ENCODE measurements at regions not wholly inside any gene's neighbourhood (a gene's known extent, or its start where the extent isn't known, plus 50 kb on each side); places are given as distances from the start of the nearest gene placed in this dataset.
"Not testable (repeated sequence)": the region's sequence is repeated elsewhere in the genome, so short reads cannot be mapped to it uniquely, and the experiment has no call there.

DNA sequence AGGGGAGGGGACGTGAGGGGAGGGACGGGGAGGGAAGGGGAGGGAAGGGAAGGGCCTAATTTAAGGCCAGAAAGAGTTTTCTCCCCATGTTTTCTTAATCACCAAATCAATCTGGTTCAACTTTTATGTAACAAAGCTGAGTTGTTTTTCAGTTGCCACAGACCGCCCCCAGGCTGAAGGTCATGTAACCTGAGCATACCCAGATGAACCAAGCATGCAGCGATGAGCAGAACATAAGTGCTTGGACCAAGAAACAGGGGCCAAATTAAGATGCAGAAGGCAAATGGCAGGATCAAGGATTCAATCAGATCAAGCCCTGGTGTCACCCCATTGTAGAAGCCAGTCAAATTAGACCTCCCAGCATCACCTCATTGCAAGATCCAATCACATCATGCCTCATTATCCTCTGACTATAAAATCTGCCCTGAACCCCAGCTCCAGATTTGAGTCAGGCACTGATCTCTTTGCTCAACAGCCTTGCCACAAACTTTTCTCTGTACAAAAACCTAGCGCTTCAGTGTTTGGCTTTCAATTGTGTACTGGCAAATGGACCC is 113.5 kb upstream of the TNPO1 start:
- peaks cover 3% of the 10 kb centered on the region for H3K27me3 Mint-ChIP-seq
- DNase-seq = no peak
- CTCF ChIA-PET = no interaction called here
- H3K27ac Mint-ChIP-seq = no peak overlapping the region
- H3K4me1 Mint-ChIP-seq = no peaks in the 10 kb centered on the region
- H3K4me3 Mint-ChIP-seq = no peak overlapping the region
- no peaks in the 10 kb centered on the region for H3K9me3 Mint-ChIP-seq
- no peaks in the 10 kb centered on the region for H3K36me3 Mint-ChIP-seq

- H3K27ac Mint-ChIP-seq, H3K4me1 Mint-ChIP-seq, H3K9me3 Mint-ChIP-seq, DNase-seq, CTCF ChIA-PET, H3K4me3 Mint-ChIP-seq, H3K36me3 Mint-ChIP-seq, H3K27me3 Mint-ChIP-seq: not testable (repeated sequence)
Measured at GRCh38 chr5:72702105-72702504, 114.4 kb upstream of the TNPO1 start.

DNA sequence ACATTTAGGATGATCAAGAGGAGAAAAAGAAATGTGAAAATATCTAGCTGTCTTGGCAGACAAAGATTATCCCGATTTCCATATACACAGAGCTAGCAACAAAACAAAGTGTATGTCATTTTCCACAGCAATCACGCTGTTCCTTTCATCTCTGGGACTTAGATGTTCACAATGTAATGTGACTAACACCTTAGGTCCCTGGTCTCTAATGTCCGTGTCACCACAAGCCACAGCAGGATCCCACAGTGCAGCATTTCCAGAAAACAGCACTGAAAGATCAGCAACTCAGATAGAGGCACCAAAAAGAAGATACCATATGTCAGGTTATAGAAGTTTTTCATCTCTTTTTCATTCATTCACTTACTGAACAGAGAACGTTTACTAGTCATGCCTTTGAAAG is 118.0 kb upstream of the TNPO1 start:
- CTCF ChIA-PET = no interaction called here
- Mint-ChIP-seq H3K4me3 (no peak overlapping the region), H3K27me3 (peaks cover 15% of the 10 kb centered on the region), H3K9me3 (no peaks in the 10 kb centered on the region), H3K27ac (no peak overlapping the region), H3K36me3 (no peaks in the 10 kb centered on the region), H3K4me1 (no peaks in the 10 kb centered on the region)
- no peak for DNase-seq

DNA sequence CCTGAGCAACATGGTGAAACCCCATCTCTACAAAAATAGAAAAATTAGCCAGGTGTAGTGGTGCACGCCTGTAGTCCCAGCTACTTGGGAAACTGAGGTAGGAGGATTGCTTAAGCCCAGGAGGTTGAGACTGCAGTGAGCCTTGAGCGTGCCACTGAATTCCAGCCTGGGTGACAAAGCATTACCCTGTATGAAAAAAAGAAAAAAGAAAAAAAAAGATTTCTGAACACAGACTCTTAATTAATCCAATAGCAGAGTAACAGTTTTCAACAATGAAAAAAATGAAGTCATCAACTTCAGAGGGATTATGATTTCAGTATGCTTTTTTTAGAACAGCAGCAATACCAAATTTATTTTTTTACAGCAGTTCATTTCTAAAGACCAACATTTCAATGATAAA is 118.8 kb upstream of the TNPO1 start:
- H3K36me3 Mint-ChIP-seq = no peaks in the 10 kb centered on the region
- H3K4me1 Mint-ChIP-seq = no peaks in the 10 kb centered on the region
- H3K4me3 Mint-ChIP-seq = no peak overlapping the region
- peaks cover 14% of the 10 kb centered on the region for H3K27me3 Mint-ChIP-seq
- CTCF ChIA-PET = no interaction called here
- no peak for DNase-seq
- no peaks in the 10 kb centered on the region for H3K9me3 Mint-ChIP-seq
- no peak overlapping the region for H3K27ac Mint-ChIP-seq

GRCh38 chr5:72695659-72696058 is 120.8 kb upstream of the TNPO1 start:
- no peaks in the 10 kb centered on the region for H3K36me3 Mint-ChIP-seq
- CTCF ChIA-PET = no interaction called here
- no peak for DNase-seq
- H3K4me1 Mint-ChIP-seq = no peaks in the 10 kb centered on the region
- no peaks in the 10 kb centered on the region for H3K9me3 Mint-ChIP-seq
- H3K27me3 Mint-ChIP-seq = peaks cover 12% of the 10 kb centered on the region
- H3K4me3 Mint-ChIP-seq = no peak overlapping the region
- no peak overlapping the region for H3K27ac Mint-ChIP-seq

DNA sequence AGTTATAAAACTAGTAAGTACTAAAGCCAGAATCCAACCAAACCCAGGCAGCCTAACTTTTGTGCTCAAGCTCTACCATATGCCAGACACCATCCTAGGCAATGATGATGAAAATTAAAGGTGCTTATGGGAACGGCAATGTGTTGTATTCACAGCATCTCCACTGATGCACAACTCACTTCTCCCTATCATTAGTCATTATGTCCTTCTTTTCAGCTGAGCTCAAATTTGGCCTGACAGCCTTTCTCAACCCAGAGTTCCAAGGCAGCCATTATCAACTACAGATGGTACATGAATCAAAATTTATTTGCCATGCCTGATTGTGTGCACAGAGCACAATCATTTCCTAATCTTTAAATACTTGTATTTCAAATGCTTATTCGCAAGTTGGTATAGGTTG is 121.6 kb upstream of the TNPO1 start:
- no peak for DNase-seq
- Mint-ChIP-seq H3K4me1 (no peaks in the 10 kb centered on the region), H3K27me3 (peaks cover 12% of the 10 kb centered on the region), H3K27ac (no peak overlapping the region), H3K4me3 (no peak overlapping the region), H3K9me3 (no peaks in the 10 kb centered on the region), H3K36me3 (no peaks in the 10 kb centered on the region)
- CTCF ChIA-PET = no interaction called here

DNA sequence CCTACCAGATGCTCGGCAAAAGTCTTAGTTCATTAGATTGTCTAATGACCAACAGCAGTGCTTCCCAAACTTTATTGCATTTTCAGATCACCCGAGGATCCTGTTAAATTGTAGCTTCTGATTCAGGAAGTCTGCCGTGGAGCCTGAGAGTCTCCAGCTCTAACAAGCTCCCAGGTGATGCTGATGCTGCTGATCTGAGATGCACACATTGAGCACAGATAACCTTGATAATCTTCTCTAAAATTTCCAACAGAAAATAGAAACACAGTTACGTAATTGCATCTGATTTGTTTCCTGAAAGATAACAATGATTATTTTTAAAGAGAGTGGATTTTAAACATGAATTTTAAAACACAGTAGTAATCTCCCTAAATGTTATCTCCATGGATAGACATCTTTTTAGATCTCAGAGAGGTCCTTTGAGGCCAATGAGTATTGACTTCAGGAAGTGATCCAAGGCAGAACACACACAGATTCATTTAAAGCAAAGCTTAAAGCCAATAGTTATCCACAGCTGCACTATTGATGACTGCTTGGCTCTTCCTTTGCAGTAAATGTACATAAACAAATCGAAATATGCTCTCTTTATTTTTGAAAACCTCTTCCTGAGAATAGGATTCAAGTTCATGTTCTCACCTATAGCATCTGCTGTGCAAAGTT is 122.8 kb upstream of the TNPO1 start:
- CTCF ChIA-PET = no interaction called here
- H3K27me3 Mint-ChIP-seq = peaks cover 12% of the 10 kb centered on the region
- H3K9me3 Mint-ChIP-seq = no peaks in the 10 kb centered on the region
- H3K4me3 Mint-ChIP-seq = no peak overlapping the region
- no peaks in the 10 kb centered on the region for H3K36me3 Mint-ChIP-seq
- no peak for DNase-seq
- no peak overlapping the region for H3K27ac Mint-ChIP-seq
- H3K4me1 Mint-ChIP-seq = no peaks in the 10 kb centered on the region

- CTCF ChIA-PET = no interaction called here
- H3K36me3 Mint-ChIP-seq = no peaks in the 10 kb centered on the region
- H3K9me3 Mint-ChIP-seq = no peaks in the 10 kb centered on the region
- peaks cover 12% of the 10 kb centered on the region for H3K27me3 Mint-ChIP-seq
- no peak overlapping the region for H3K4me3 Mint-ChIP-seq
- H3K27ac Mint-ChIP-seq = no peak overlapping the region
- H3K4me1 Mint-ChIP-seq = no peaks in the 10 kb centered on the region
- no peak for DNase-seq
Measured at GRCh38 chr5:72692651-72693442, 123.6 kb upstream of the TNPO1 start.

GRCh38 chr5:72692231-72692637 is 124.2 kb upstream of the TNPO1 start:
- CTCF ChIA-PET = interaction anchor here (1.2 kb wide), 1 partner anchor 81 kb away, joined by 3 read pairs; no protein-coding TSS in a partner anchor
- DNase-seq = no peak
- no peak overlapping the region for H3K27ac Mint-ChIP-seq
- no peaks in the 10 kb centered on the region for H3K36me3 Mint-ChIP-seq
- no peaks in the 10 kb centered on the region for H3K9me3 Mint-ChIP-seq
- peaks cover 7% of the 10 kb centered on the region for H3K27me3 Mint-ChIP-seq
- H3K4me3 Mint-ChIP-seq = no peak overlapping the region
- H3K4me1 Mint-ChIP-seq = no peaks in the 10 kb centered on the region

GRCh38 chr5:72691751-72692150 is 124.7 kb upstream of the TNPO1 start:
- Mint-ChIP-seq H3K27ac (no peak overlapping the region), H3K4me3 (no peak overlapping the region), H3K27me3 (peaks cover 4% of the 10 kb centered on the region), H3K36me3 (no peaks in the 10 kb centered on the region), H3K4me1 (no peaks in the 10 kb centered on the region), H3K9me3 (no peaks in the 10 kb centered on the region)
- CTCF ChIA-PET = interaction anchor here (1.2 kb wide), 1 partner anchor 81 kb away, joined by 3 read pairs; no protein-coding TSS in a partner anchor
- no peak for DNase-seq

- CTCF ChIA-PET = no interaction called here
- H3K27me3 Mint-ChIP-seq = no peaks in the 10 kb centered on the region
- no peak for DNase-seq
- no peaks in the 10 kb centered on the region for H3K4me1 Mint-ChIP-seq
- no peaks in the 10 kb centered on the region for H3K9me3 Mint-ChIP-seq
- no peak overlapping the region for H3K4me3 Mint-ChIP-seq
- no peak overlapping the region for H3K27ac Mint-ChIP-seq
- no peaks in the 10 kb centered on the region for H3K36me3 Mint-ChIP-seq
Measured at GRCh38 chr5:72688916-72689315, 127.5 kb upstream of the TNPO1 start.

DNA sequence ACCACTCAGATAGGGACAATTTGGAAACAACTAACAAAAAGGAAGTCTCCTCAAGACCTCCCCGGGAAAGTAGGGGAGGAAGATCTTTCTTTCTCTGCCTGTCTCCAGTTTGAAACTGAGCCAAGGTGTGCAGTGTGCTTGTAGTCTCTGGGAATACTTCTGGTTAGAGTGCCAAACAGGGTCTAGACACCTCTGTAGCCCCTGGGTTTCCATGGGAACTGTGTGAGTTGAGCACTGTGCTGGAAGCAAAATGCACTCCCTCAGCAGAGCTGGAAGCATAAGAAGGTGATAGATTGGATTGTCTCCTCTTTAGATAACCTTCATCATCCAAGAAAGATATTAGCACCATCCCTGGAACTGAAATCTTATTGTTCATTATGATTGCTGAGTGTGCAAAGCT is 129.2 kb upstream of the TNPO1 start:
- Mint-ChIP-seq H3K9me3 (no peaks in the 10 kb centered on the region), H3K4me1 (no peaks in the 10 kb centered on the region), H3K36me3 (no peaks in the 10 kb centered on the region), H3K27ac (no peak overlapping the region), H3K27me3 (no peaks in the 10 kb centered on the region), H3K4me3 (no peak overlapping the region)
- DNase-seq = no peak
- CTCF ChIA-PET = no interaction called here

GRCh38 chr5:72682561-72682960 is 133.9 kb upstream of the TNPO1 start:
- Mint-ChIP-seq H3K4me1 (no peaks in the 10 kb centered on the region), H3K9me3 (no peaks in the 10 kb centered on the region), H3K27me3 (no peaks in the 10 kb centered on the region), H3K36me3 (no peaks in the 10 kb centered on the region), H3K27ac (no peak overlapping the region), H3K4me3 (no peak overlapping the region)
- CTCF ChIA-PET = no interaction called here
- no peak for DNase-seq

- H3K27me3 Mint-ChIP-seq = no peaks in the 10 kb centered on the region
- H3K36me3 Mint-ChIP-seq = no peaks in the 10 kb centered on the region
- no peak overlapping the region for H3K4me3 Mint-ChIP-seq
- no peak for DNase-seq
- no peaks in the 10 kb centered on the region for H3K4me1 Mint-ChIP-seq
- CTCF ChIA-PET = no interaction called here
- no peak overlapping the region for H3K27ac Mint-ChIP-seq
- H3K9me3 Mint-ChIP-seq = no peaks in the 10 kb centered on the region
Measured at GRCh38 chr5:72681781-72682180, 134.7 kb upstream of the TNPO1 start.

DNA sequence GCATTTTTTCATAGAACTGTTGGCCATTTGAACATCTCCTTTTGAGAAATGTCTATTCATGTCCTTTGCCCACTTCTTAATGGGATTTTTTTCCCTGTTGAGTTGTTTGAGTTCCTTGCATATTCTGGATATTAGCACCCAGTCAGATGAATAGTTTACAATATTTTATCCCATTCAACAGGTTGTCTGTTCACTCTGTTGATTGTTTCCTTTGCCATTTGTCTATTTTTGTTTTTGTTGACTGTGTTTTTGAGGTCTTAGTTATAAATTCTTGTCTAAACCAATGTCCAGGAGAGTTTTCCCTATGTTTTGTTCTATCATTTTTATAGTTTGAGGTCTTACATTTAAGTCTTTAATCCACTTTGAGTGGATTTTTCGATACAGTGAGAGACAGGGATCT is 139.0 kb upstream of the TNPO1 start:
- Mint-ChIP-seq H3K27ac (no peak overlapping the region), H3K4me1 (no peaks in the 10 kb centered on the region), H3K4me3 (no peak overlapping the region), H3K9me3 (no peaks in the 10 kb centered on the region), H3K27me3 (no peaks in the 10 kb centered on the region), H3K36me3 (no peaks in the 10 kb centered on the region)
- CTCF ChIA-PET = no interaction called here
- DNase-seq = no peak
